ENCODE measurements at regions not wholly inside any gene's neighbourhood (a gene's known extent, or its start where the extent isn't known, plus 50 kb on each side); places are given as distances from the start of the nearest gene placed in this dataset.

DNA sequence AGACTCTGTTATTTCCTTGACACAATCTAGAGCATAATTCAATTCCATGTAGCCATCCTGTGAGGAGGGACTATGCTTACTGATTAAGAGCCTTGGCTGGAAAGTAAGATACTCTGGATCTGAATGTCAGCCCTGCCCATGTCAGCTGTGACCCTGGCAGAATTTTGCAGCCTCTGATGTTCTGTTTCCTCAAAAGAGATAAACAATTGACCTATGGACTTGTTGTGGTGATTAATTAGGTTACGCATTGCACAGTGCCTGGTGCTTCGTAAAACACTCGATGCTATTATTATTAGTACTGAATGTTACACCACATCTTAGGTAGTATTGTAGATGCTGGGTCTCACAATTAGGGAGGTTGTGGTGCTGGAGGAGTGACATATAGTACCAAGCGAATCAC is 161.3 kb upstream of the MEIS2 start:
- DNase-seq = no peak

DNA sequence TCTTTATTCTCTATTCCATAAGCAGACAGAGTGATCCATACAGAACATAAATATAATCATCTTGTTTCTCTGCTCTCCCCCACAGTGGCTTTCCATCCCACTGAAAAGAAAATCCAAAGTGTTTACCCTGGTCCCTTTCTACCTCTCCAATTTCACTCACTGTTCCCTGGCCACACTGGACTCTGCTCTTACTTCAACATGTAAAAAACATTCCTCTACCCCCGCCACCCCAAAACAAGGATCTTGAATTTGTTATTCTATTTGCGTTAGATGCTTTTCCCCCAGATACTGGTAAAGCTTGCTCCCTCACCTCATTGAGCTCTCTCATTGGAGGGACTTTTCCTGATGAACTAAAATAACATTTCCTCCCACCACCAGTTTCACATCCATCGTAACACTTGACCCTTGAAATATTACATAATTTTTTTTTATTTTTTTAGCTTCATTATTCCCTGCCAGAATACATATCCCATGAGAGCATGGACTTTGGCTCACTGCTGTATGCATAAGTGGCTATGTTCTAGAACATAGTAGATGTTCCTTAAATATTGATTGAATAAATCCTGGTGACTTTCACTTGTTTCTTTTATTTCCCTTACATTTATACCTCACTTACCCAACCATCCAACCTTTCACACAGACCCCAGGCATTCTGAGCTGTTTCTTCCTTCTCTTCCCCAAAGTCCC is 162.7 kb upstream of the MEIS2 start:
- no peak for DNase-seq

DNA sequence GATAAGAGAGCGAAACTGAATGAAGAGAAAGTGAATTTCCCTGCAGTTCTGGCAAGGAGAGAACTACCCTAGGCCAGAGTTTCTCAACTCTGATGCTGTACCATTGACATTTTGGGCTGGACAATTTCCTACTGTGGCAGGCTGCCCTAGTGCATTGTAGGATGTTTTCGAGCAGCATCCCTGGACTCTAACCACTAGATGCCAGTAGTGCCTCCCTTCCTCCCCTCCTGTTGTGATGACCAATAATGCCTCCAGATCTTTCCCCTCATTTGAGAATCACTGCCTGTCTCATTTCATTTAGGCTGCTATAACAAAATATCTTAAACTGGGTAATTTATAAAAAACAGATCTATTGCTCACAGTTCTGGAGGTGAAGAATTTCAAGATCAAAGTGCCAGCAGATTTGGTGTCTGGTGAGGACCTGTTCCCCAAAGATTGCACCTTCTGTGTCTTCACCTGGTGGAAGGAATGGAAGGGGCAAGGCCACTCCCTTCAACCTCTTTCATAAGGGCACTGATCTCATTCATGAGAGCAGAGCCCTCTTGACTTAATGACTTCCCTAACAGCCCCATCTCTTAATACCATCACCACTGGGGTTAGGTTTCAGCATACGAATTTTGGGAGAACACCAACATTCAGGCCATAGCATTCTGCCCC is 188.9 kb upstream of the MEIS2 start:
- no peak for DNase-seq

DNA sequence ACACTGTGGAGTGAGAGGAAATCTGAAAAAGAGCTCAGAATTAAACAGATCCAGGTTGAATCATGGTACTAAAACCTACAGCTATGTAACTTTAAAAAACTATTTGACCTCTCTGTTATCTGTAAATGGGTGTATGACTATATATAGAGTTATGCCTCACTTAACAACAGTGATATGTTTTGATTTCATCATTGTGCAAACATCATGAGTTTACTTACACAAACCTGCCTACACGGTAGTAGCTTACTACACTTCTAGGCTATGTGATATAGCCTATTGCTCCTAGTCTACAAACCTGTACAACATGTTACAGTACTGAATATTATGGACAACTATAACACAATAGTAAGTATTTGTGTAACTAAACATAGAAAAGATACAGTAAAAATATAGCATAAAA is 191.6 kb upstream of the MEIS2 start:
- no peak for DNase-seq

DNA sequence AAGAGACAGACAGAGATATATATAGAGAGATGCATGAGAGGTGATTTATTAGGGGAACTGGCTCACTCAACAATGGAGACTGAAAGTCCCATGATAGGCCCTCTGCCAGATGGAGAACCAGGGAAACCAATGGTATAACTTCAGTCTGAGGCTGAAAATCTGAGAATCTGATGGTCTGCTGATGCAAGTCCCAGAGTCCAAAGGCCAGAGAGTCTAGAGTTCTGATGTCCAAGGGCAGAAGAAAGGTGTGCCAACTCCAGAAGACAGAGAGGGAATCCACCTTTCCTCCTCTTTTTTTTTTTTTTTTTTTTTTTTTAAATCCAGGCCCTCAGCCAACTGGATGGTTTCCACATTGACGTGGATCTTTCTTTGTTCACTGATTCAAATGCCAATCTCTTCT is 197.9 kb upstream of the MEIS2 start:
- no peak for DNase-seq

DNA sequence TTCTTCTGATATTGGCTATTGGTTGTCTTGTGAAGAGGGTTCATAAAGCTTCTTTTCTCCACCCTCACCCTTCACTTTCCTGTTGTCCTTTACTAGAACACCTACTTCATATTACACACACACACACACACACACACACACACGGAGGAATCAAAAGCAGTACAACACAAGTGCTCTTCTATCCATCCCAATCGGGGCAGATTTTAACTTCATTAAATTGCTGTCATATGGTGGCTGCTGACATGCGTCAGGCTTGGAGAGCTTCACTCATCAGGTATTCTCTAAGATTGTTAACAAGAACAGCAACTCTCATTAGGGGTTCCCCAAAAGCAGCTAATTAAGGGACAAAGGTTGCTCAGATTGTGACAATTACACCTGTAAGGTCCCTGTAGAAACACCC is 239.1 kb upstream of the MEIS2 start:
- no peak for DNase-seq

DNA sequence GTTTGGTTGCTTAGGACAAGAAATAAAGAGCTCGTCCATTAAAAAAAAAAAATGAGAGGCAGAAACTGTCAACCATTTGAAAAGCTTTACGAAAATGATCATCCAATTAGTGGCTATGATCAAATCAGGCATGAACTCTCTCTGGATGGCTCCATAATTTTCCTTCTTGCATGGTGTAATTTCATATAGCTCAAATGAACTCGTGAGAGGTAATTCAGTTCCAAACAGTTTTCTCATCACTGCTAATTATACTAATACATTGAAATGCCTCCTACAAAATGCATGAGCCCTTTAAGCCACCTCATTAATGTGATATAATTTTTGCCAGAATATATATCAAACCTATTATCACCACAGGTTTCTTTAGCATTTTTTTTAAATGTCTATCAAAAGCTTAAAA is 239.5 kb upstream of the MEIS2 start:
- no peak for DNase-seq

DNA sequence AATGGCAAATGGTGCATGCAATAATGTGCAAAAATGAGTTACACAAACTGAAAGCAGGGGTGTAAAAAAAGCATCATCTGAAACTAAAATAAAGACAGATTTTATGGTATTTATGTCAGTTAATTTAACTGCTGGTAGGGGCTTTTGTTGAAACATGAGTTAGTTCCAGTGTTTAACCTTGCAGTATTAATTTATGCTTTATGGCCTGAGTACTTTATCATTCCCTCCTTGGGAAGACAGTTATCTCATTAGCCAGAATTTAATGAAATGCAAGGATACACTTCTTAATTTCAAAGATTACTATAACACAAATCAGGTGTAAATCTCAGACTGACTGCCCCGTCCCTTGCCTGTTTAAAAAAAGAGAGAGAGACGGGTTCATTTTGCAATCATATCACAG is 240.1 kb upstream of the MEIS2 start:
- DNase-seq = no peak

DNA sequence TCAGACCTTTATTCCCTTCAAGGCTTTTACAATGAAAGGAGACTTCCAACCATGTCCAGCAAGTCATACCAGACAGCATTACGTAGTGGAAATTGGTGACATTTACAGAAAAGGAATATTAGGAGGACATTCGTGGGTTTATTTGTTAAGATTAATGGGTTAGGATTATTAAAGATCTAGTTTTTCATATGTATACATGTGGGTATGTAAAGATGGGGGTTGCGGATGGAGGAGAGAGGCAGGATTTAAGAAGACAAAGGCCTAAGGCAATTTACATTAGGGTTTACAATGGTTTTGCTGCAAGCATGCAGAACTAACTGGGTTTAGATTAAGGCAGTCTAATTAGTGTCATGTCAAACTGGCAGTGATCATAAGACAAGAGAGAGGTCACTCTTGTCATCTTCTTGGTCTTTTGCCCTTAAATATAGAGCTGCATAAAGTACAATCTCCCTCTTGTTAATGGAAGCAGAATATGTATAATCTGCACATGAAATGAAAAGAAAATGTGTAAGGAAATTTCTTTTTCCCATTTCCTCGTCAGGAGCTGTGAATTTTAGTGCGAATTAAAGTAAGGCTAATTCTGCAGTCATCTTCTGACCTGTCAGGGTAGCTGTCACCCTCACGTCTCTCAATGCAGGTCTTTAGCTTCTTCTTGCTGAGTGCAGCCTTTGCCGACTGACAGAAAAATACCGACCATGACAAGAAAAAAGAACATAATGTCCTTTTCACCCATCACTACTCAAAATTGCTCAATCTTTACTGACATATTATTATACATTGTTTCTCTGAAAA is 258.9 kb upstream of the MEIS2 start:
- DNase-seq = no peak

DNA sequence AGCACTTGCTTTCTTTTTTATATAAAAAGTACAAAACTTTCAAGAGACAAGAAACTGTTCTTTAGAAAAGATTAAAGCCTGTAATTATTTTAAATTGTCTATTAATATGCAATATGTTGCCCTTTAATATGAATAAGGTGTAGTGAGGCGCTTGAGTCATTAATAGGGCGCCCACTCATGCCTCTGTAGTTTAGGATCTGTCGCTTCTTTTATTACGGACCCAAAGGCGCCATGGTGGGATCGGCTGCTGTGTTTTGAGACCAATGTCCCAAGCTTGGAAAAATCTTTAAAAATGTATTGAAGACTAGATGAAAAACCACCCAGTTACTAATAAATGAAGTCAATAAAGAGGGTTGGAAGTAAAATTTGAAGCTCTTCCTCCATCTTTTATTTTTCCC is 259.5 kb upstream of the MEIS2 start:
- no peak for DNase-seq

DNA sequence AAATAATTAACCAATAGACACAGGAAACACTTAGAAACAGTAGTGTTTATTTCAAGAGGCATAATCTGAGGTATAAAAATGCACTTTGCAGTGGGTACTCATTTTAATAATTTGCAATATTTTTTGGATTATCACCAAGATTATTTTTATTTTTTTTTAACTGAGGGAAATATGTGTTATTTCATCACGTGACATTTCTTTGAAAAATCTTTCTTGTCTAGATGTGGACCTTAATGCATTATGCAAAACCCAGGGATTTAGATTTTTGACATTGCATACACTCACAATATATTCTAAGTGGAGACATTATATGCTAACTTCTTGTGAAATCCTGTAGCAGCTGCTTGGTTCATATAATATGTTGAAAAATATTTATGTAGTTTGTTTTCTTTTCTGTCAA is 260.4 kb upstream of the MEIS2 start:
- DNase-seq = no peak

DNA sequence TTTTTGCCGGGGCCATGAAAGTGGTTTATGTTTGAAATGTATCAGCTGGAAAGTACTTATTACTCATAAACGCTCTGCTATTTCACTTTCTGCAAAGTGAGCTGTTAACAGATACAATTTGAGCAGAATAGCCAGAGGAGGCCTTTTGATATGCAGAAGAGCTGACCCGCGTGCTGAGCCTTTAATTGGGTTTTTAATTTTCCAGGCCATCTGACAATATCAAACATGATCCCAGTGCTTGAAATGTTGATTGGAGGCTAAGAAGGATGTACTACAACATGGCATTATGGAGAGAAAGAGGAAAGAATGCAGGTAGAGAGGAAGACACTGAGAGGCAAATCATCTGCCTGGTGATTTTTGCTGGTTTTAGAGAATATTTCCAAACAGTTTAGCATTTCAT is 261.3 kb upstream of the MEIS2 start:
- DNase-seq = no peak

DNA sequence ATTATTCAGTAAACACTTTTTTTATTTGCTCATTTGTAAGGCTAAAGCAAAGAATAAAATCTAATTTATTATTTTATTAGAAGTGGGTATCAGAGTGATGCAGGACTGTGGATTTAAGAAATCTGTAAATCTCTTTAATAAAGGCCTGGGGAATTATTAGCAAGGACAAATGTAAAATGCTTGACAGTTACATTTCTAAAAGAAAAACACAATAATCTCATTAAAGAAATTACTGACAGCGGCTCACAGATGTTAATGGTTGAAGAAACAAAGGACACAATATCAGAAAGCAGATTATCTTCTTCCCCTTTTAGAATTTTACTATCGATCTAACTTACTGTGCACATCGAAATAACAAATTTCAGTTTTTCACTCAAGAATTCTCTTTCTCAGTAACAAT is 262.1 kb upstream of the MEIS2 start:
- no peak for DNase-seq

DNA sequence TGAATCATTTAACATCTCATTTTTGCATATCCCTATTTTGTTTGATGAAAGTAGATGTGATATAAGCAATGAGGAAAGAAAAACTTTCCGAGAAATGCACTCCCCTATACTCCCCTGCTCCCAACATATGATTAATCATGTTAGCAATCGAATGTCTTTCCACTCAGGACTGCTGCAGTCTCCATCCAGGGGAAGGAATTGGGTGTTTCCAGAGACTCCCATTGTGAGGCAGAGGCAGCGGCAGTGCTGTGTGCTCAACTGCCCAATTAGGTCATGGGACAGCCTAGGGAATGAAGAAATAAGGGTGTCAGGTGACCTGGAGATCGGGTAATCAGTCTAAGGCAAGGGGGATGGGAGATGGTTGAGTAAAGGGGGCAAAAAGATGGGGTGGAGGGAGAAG is 268.6 kb upstream of the MEIS2 start:
- no peak for DNase-seq

DNA sequence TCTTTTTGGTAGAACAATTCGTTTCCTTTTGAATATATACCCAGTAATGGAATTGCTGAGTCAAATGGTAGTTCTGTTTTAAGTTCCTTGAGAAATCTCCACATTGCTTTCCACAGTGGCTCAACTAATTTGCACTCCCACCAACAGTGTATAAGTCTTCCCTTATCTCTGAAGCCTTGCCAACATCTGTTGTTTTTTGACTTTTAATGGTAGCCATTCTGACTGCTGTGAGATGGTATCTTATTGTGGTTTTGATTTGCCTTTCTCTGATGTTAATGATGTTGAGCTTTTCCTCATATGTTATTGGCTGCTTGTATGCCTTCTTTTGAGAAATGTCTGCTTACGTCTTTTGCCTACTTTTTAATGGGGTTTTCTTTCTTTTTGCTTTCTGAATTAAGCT is 270.6 kb upstream of the MEIS2 start:
- DNase-seq = no peak

DNA sequence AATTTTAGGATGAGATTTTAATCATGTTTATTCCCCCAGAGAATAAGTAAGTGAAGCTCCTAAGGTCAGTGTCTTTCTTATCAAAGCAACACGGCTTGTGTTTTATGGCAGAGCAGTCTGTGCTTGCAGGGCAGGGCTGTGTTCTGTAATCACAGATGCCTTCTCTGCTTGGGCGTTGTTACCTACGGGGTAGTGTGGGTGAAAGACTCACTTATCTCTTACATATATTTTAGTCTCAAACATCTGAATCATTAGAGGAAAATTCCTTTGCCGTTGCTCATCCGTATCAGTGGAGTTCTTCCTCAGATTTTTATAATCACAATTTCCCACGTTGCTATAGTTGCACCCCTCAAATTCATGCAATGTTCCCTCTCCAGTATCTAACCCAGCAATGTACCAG is 271.7 kb upstream of the MEIS2 start:
- no peak for DNase-seq

DNA sequence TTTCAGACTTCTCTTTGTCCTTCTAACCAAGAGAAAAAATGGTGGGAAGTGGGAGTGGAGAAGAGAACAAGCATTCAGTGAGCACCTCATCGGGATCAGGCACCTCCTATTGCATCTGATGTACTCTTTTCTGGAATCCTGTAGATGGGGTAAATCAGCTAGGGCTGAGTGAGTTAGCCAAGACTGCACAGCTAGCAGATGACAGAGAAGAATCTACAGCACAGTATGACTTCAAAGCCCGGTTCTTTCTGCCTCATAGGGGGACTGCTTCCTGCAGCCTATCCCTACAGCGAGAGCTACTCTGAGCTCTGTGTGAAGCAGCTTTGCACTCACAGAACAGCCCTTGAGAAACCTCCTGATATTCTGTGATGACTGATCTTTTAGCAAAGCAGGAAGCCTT is 275.2 kb upstream of the MEIS2 start:
- no peak for DNase-seq

DNA sequence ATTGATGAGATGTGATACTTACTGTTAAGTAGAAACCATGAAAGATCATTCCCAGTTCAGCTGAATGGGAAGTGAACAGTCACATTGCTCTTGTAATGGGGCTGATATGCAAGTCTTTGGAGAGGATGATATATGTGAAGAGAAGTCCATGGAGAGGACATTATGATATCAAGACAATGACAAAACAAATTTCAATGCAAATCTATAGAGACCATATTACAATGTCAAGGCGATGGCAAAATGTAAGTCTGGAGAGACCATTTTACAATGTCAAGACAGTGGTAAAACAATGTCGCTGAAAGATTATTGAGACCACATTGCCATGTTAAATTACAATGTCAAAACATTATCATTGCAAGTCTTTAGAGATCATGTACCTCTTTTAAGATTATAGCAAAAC is 277.1 kb upstream of the MEIS2 start:
- no peak for DNase-seq

DNA sequence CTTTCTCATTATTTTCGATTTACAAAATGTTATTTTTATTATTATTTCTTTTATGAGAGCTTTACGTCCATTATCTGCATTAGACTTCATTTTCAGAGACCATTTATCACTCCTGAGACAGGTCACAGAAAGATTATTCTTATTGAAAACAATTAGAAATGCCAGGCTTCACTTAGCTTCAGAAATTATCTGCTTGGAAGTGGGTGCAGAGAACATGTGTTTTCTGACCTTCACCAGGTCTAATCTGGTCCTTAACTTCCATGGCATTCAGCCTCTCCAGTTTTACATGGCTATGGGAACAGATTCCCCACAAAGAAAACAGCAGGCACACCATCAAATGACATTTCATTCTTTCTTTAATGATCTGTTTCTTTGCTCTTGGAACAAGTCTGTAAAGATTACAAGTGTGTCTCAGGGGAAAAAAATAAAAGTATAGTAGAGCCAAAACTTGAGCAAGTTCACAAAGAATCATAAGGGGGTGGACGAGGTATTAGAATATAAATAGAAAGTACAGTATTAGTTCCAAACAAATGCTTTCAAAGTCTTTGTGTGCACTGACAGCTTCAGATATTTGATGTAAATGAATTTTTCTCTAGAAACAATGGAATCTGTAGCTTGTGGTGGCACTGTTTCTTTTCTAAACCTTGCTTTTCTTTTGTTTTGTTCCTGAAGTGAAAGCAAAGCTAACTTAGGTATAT is 294.2 kb upstream of the MEIS2 start:
- DNase-seq = no peak

DNA sequence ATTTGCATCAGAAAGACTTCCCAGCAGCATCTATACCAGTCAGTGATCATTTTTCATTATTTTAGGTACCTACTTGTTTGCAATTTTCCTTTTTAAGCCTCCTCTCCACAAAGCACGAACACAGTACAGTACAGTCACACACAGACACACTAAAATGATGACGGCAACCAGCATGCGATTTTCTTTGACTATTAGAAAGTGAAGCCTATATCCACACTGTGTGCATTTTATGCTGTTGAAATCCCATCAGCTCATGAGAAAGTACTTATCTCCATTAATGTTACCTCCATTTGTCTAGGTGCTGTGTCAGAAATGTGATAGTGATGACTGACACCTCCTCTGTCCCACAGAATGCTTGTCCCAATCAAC is 294.7 kb upstream of the MEIS2 start:
- DNase-seq = no peak

DNA sequence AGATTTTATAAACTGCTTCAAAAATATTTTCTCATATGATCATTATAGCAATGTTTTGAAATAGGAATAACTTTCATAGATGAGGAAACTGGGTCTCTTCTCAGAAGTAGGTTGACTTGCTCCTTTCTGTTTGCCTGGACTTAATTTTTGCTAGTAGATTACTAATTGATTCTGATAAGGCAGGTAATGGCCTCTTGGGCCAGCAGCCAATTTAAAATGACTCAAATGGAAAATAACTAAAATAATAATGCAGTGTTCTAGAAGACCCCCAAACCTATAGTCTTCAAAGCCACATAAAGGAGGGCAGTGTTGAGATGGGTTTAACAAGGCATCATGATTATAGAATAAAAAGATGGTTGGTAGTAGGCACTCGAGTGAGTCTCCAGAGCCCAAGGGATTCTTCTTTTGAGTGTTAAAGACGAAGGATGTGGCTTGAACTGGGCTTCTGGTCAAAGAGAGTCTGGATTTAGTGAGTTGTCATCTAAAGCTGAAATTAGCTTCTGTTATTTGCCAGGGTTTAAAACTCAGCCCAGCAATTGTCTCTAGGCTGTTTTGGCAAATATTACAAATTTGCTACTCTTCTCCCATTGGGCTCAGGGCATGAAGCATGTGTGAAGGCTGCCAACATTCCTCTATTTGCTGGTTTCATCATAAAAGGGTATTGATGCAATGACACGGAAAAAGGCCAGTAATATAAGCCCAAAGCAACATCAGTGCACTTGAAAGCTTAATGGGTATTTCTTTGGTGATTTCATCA is 297.1 kb upstream of the MEIS2 start:
- no peak for DNase-seq

DNA sequence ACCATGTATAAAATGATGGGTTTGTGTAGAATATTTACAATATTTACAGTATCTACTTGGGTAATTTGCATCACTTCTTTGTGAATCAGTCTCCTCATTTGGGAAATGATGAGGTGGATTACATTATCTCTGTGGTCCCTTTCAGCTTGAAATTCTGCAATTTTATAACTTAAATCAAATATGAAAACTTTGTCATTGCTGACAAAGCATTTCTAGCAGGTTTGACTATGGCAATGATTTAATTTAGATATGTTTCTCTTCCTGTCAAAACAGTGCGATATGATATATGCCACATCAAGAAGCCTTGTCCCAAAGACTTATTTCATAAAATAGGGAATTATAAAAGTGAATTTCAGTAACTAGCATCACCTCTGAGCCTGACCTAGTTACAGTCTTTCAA is 315.8 kb upstream of the MEIS2 start:
- DNase-seq = no peak

DNA sequence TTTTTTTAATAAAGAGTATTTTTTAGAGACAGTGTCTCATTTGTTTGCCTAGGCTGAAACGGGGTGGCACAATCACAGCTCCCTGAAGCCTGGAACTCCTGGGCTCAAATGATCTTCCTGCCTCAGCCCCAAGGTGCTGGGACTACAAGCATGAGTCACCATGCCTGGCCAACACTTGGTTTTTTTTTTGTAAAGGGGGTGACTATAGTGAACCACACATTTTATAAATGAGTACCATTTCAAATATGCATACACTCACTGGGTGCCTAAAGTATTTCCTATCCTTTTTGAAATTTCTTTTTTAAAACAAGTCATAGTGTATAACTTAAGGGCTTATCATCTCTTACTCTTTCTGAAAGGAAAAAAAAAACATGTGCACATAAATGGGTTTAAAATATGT is 325.2 kb upstream of the MEIS2 start:
- no peak for DNase-seq

Measured in activated gamma-delta T cell treated with Interleukin-2 at 50 U/mL for 16 hours (primary cell).